ENCODE measurements at regions not wholly inside any gene's neighbourhood (a gene's known extent, or its start where the extent isn't known, plus 50 kb on each side); places are given as distances from the start of the nearest gene placed in this dataset.

DNA sequence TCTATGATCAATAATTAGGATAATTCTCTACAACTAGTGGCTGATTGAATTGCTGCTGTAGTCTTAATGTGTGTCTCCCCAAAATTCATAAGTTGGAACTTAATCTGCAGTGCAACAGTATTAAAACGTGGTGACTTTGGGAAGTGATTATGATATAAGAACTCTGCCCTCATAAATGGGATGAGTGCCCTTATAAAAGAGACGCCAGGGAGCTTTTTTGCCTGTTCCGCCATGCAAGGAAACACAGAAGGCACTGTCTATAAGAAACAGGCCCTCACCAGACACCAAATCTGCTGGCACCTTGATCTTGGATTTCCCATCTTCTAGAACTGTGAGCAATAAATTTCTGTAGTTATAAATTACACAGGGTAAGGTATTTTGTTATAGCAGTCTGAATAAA is 161.0 kb downstream of the ALX1 start:
- TF ChIP-seq, protein P1, sequence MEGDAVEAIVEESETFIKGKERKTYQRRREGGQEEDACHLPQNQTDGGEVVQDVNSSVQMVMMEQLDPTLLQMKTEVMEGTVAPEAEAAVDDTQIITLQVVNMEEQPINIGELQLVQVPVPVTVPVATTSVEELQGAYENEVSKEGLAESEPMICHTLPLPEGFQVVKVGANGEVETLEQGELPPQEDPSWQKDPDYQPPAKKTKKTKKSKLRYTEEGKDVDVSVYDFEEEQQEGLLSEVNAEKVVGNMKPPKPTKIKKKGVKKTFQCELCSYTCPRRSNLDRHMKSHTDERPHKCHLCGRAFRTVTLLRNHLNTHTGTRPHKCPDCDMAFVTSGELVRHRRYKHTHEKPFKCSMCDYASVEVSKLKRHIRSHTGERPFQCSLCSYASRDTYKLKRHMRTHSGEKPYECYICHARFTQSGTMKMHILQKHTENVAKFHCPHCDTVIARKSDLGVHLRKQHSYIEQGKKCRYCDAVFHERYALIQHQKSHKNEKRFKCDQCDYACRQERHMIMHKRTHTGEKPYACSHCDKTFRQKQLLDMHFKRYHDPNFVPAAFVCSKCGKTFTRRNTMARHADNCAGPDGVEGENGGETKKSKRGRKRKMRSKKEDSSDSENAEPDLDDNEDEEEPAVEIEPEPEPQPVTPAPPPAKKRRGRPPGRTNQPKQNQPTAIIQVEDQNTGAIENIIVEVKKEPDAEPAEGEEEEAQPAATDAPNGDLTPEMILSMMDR (conservative IDR thresholded peaks at IDR 0.05 in 1 of 2, IDR thresholded peaks at IDR 0.05 in 1 of 2; ENCODE audit: low read depth in 1 of 2, low read length in 2 of 2), result no peak
- no peak for TF ChIP-seq EZH2 (IDR thresholded peaks at IDR 0.05; ENCODE audit: low read length, missing control alignments)
- no peaks in the 10 kb centered on the region for H3K79me2 ChIP-seq (ENCODE audit: control insufficient read depth, insufficient read depth, low read length)
- H3K4me3 ChIP-seq (replicated peaks in 1 of 4; ENCODE audit: control extremely low read depth in 1 of 4, insufficient read depth in 1 of 4, low read depth in 3 of 4, low read length in 4 of 4), result no peak overlapping the region
- H4K20me1 ChIP-seq (ENCODE audit: control insufficient read depth, extremely low read depth, insufficient read depth, low read length), result no peaks in the 10 kb centered on the region
- no peak overlapping the region for H2AFZ ChIP-seq (ENCODE audit: low read length)
- no peaks in the 10 kb centered on the region for H3K36me3 ChIP-seq (ENCODE audit: control insufficient read depth, insufficient read depth, low read length)
- DNase-seq (ENCODE audit: low read depth in 2 of 2), result no peak
- H3K9me3 ChIP-seq (ENCODE audit: control insufficient read depth, insufficient read depth, low read depth, low read length), result no peaks in the 10 kb centered on the region
- no peaks in the 10 kb centered on the region for H3K27me3 ChIP-seq (ENCODE audit: control insufficient read depth, insufficient read depth, low read length)
- H3K4me2 ChIP-seq (ENCODE audit: extremely low read depth, insufficient read depth, low read length), result no peak overlapping the region
- H3K4me1 ChIP-seq (ENCODE audit: control insufficient read depth, extremely low read depth, insufficient read depth, low read length), result no peaks in the 10 kb centered on the region
- H3K9ac ChIP-seq (ENCODE audit: insufficient read depth, low read length), result no peak overlapping the region
- no peak overlapping the region for H3K27ac ChIP-seq (ENCODE audit: insufficient read depth, low read length)

DNA sequence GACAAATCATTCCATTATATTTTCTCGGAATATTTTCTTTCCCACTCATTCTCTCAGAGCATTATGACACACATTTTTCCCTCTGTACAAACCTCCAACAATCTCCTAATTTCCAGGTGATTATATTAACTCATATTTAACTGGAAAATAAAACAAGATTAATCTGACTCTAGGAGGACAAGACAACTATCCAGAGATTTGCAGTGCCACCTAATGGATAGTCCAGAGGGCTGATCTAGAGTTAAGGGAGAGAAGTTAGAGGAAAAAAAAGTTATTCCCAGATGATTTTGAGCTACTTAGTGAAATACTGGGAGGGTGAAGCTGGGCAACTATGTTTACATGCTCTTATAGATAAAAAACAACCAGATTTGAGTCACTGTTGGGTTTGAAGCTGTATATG is 161.7 kb downstream of the ALX1 start:
- DNase-seq (ENCODE audit: low read depth in 2 of 2), result peak; percentile 6 to 11
- H2AFZ ChIP-seq (ENCODE audit: low read length), result no peak overlapping the region
- no peaks in the 10 kb centered on the region for H3K36me3 ChIP-seq (ENCODE audit: control insufficient read depth, insufficient read depth, low read length)
- H4K20me1 ChIP-seq (ENCODE audit: control insufficient read depth, extremely low read depth, insufficient read depth, low read length), result no peaks in the 10 kb centered on the region
- no peak overlapping the region for H3K27ac ChIP-seq (ENCODE audit: insufficient read depth, low read length)
- no peaks in the 10 kb centered on the region for H3K79me2 ChIP-seq (ENCODE audit: control insufficient read depth, insufficient read depth, low read length)
- no peaks in the 10 kb centered on the region for H3K27me3 ChIP-seq (ENCODE audit: control insufficient read depth, insufficient read depth, low read length)
- no peak overlapping the region for H3K4me2 ChIP-seq (ENCODE audit: extremely low read depth, insufficient read depth, low read length)
- H3K4me3 ChIP-seq (replicated peaks in 1 of 4; ENCODE audit: control extremely low read depth in 1 of 4, insufficient read depth in 1 of 4, low read depth in 3 of 4, low read length in 4 of 4), result no peak overlapping the region
- TF ChIP-seq, protein P1 (conservative IDR thresholded peaks at IDR 0.05 in 1 of 2, IDR thresholded peaks at IDR 0.05 in 1 of 2; ENCODE audit: low read depth in 1 of 2, low read length in 2 of 2), result peak in 1 of 2 donors; percentile 45
- TF ChIP-seq EZH2 (IDR thresholded peaks at IDR 0.05; ENCODE audit: low read length, missing control alignments), result no peak
- H3K4me1 ChIP-seq (ENCODE audit: control insufficient read depth, extremely low read depth, insufficient read depth, low read length), result no peaks in the 10 kb centered on the region
- H3K9me3 ChIP-seq (ENCODE audit: control insufficient read depth, insufficient read depth, low read depth, low read length), result no peaks in the 10 kb centered on the region
- no peak overlapping the region for H3K9ac ChIP-seq (ENCODE audit: insufficient read depth, low read length)

DNA sequence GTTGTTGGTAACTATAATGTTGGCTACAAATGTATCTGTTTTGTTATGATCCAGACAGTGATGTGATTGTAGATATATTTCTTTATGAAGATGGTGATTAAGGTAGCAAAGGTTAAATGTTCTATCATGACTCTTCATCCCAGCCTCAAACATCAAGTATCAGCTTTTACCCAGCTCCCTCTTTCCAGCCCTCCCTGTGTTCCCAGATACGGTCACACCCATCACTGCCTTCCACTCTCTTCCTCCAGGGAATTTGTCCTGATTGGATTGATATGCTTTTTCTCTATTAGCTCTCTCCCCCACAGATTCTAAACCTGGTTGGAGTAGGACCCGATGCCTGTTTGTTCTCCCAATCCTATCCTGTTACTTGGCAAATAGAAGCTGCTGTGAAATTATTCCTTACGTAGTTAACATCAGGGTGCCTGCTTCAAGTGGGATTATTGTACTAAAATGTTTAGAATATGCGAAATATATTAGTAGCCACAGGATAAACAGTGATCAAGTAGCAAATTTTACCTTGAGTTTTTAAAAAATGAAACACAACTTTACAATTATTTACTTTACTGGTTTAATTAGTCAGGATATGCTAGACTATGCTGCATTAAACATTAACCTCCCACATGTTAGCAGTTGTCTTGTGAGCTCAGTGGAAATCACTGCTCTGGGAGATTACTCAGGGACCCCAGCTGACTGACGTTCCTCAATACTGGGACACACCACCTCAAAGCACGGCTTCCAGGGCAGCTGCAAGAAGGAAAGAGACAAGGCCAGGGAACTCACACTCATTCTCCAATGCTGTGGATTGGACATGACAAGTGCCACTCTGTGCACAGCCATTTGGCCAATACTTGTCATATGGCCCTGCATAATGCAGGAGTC is 165.3 kb downstream of the ALX1 start:
- Histone ChIP-seq H3K27ac (ENCODE audit: insufficient read depth, low read length) (no peak overlapping the region), H3K36me3 (ENCODE audit: control insufficient read depth, insufficient read depth, low read length) (no peaks in the 10 kb centered on the region), H3K4me3 (replicated peaks in 1 of 4; ENCODE audit: control extremely low read depth in 1 of 4, insufficient read depth in 1 of 4, low read depth in 3 of 4, low read length in 4 of 4) (no peak overlapping the region), H3K9ac (ENCODE audit: insufficient read depth, low read length) (no peak overlapping the region), H4K20me1 (ENCODE audit: control insufficient read depth, extremely low read depth, insufficient read depth, low read length) (no peaks in the 10 kb centered on the region), H3K79me2 (ENCODE audit: control insufficient read depth, insufficient read depth, low read length) (no peaks in the 10 kb centered on the region), H3K27me3 (ENCODE audit: control insufficient read depth, insufficient read depth, low read length) (no peaks in the 10 kb centered on the region), H3K4me1 (ENCODE audit: control insufficient read depth, extremely low read depth, insufficient read depth, low read length) (no peaks in the 10 kb centered on the region), H2AFZ (ENCODE audit: low read length) (no peak overlapping the region), H3K9me3 (ENCODE audit: control insufficient read depth, insufficient read depth, low read depth, low read length) (no peaks in the 10 kb centered on the region), H3K4me2 (ENCODE audit: extremely low read depth, insufficient read depth, low read length) (no peak overlapping the region)
- TF ChIP-seq EZH2 (IDR thresholded peaks at IDR 0.05; ENCODE audit: low read length, missing control alignments), result no peak
- TF ChIP-seq, protein P1 (conservative IDR thresholded peaks at IDR 0.05 in 1 of 2, IDR thresholded peaks at IDR 0.05 in 1 of 2; ENCODE audit: low read depth in 1 of 2, low read length in 2 of 2), result no peak
- DNase-seq (ENCODE audit: low read depth in 2 of 2), result no peak
